Spleen (tissue), 7 donors: ENCODE measurements at regions not wholly inside any gene's neighbourhood (a gene's known extent, or its start where the extent isn't known, plus 50 kb on each side); places are given as distances from the start of the nearest gene placed in this dataset.

Experiments used
- CTCF ChIP-seq, 11 experiments: fragments of 200-600 bp in 7 of 11; fragments of 450-650 bp in 4 of 11; sonication (generic) in 4 of 11; IDR thresholded peaks in 8 of 11; conservative IDR thresholded peaks in 3 of 11; 1 replicate in 7 of 11; 2 replicates in 4 of 11; pipeline versions ENCODE4 v1.4.0 to v1.8.0; 2016 to 2021; ENCODE audit warnings: antibody characterized with exemption in 11 of 11, inconsistent platforms in 4 of 11, mild to moderate bottlenecking in 1 of 11
- POLR2A ChIP-seq, 3 donors: fragments of 450-650 bp; IDR thresholded peaks; one replicate each; pipeline ENCODE4 v1.5.1; 2017; ENCODE audit warnings: antibody characterized with exemption in 3 of 3, mild to moderate bottlenecking in 1 of 3
- POLR2AphosphoS5 ChIP-seq, 3 donors: sonication (generic); formaldehyde crosslinking; IDR thresholded peaks; one replicate each; pipeline ENCODE4 v1.5.1; 2017; ENCODE audit warnings: antibody characterized with exemption in 3 of 3
- donor health status: DM: no; HTN: no; CAD: no; lungs with moderate emphysema.
- donor health status: DM: no; HTN: no; CAD: no.
- donor health status: DM: no; HTN: no; CAD: no.

DNA sequence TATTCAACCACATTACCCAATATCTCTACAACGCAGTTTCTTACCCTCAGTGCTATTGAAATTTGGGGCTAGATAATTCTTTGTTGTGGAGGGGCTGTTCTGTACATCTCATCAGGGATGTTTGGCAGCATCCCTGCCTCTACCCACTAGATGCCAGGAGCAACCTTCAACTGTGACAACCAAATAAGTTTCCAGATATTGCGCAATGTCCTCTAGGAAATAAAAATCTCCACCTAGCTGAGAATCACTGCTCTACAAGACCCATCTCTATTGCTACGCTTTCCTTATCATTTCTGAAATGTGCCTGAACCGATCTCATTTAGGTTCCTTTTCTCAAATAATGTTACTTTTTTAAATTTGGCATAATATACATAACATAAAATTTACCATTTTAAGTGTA, 155.2 kb upstream of the G2E3 start:
- no peak for TF ChIP-seq CTCF (IDR thresholded peaks at IDR 0.05 in 8 of 11, conservative IDR thresholded peaks at IDR 0.05 in 3 of 11)
- no peak for TF ChIP-seq POLR2A (IDR thresholded peaks at IDR 0.05)
- TF ChIP-seq POLR2AphosphoS5 (IDR thresholded peaks at IDR 0.05): no peak
